ENCODE measurements at regions not wholly inside any gene's neighbourhood (a gene's known extent, or its start where the extent isn't known, plus 50 kb on each side); places are given as distances from the start of the nearest gene placed in this dataset.
A peak's percentile ranks its signal among the peaks of the same experiment; 100 is the strongest.
"Not testable (repeated sequence)": the region's sequence is repeated elsewhere in the genome, so short reads cannot be mapped to it uniquely, and the experiment has no call there.

DNA sequence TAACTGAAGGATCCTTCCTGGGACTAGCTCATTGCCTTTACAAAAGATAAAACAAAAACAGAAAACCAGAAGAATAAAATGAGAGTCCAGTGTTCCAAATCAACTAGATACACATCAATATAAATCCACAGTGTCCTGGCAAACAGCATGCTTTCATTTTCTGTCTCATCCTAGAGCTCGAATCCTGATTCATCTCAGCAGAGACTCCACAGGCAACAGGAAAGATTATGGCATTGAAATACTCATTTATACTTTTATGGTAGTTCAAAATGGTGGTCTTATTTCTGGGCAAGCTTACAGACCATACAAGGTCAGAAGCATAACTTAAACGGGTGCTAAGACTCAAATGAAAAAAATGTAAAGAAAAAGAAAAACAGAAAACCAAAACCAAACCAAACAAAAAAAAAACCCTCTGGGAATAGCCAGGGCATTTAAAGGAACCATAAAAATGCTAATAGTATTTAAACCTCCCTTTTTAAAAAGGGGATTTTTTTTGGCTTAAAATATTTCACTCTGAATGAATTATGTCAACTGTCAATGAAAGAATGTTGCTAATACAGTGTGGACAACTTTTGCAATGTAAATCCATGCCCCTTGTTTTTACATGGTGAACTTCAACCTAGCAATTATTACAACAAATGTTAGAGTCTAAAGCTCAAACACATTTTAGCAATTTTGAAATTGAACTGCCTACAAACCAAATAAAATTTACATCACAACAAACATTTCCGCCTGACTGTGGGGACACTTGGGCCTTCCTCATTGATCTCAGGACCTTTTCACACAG, 57.9 kb downstream of the GPR101 start:
- DNase-seq, result no peak

DNA sequence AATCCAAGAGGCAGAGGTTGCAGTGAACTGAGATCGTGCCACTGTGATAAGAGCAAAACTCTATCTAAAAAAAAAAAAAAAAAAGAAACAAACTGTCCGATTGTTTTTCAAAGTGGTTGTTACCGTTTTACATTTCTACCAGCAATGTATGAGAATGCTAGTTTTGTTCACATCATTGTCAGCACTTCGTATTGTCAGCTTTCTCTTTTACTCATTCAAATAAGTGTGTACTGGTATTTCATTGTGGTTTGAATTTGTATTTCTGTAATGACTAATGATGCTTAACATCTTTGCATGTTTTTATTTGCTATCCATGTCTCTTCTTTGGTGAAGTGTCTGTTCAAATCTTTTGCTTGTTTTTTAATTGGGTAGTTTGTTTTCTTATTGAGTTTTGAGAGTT, 65.8 kb downstream of the GPR101 start:
- no peak for DNase-seq

- DNase-seq, result no peak
These were observed 69.8 kb downstream of the GPR101 start for GRCh38 chrX:136963973-136964372.

DNA sequence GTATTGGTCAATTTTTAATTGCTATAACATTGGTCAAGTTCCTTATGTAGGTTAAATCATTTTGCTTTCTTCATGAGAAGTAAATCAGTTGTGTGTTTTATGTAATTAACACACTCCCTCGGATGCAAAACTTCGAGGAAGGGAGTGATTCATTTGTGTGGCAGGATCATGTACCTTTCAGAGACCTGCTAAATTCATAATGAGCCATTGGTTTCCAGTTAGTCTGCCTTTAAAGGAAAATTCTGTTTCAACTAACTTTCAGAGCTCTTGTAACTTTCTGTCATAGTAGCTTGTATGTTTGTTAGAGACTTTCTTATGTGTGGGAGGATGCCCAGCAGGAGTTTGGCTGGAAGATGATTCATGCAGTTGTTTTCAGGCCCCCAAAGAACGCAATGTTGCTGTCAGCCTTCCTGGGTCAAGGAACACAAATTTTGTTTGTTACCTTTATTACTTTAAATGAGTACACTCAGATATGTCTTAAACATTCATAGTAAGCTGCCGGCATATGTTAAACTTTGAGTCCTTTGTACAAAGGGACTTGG, 72.1 kb downstream of the GPR101 start:
- no peak for DNase-seq

DNA sequence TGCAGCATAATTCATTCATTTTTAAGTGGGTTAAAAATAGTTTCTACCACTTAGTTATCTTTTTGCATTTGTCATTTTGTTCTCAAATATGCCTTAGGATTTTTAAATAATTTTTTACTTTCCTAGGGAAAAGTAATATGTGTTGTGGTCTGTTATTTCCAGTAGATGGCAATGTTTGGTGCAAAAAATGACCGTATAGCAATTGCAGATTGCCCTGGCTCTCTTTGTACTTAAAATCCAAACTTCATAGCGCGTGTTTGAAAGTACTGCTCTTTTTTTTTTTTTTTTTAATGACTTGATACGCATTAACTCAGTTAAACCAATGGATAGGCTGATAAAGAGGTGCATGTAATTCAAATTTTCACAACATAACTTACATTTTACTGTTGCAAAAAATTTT, 74.4 kb upstream of the RBMX start:
- DNase-seq, result no peak

DNA sequence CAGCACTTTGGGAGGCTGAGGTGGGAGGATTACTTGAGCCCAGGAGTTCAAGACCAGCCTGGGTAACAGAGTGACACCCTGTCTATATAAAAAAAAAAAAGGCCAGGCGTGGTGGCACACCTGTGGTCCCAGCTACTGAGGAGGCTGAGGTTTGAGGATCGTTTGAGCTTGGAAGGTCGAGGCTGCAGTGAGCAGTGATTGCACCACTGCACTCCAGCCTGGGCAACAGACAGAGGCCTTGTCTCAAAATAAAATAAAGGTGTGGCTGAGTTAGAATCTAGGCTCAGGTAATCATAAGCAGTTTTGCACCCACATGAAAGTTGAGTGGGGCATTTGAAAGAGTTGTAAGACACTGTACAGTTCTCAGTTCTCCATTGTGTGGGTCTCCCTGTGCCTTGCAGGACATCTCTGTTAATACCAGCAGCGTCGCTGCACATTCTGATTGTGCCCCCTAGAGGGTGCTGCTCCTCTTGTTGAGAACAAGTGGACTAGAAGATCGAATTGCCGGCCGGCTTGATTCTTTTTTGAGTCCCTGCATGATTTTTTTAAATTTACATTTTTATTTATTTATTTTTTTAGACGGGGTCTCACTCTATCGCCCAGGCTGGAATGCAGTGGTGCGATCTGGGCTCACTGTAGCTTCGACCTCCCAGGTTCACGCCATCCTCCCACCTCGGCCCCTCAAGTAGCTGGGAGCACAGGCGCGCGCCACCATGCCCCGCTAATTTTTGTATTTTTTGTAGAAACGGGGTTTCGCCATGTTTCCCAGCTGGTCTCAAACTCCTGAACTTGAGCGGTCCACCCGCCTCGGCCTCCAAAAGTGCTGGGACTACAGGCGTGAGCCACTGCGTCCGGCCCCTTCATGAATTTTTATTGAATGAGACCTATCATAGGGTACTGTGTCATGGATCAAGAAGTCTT, 73.6 kb upstream of the RBMX start:
- peak; percentile 73 for DNase-seq

GRCh38 chrX:136950211-136950610, 69.7 kb upstream of the RBMX start:
- DNase-seq, result no peak

DNA sequence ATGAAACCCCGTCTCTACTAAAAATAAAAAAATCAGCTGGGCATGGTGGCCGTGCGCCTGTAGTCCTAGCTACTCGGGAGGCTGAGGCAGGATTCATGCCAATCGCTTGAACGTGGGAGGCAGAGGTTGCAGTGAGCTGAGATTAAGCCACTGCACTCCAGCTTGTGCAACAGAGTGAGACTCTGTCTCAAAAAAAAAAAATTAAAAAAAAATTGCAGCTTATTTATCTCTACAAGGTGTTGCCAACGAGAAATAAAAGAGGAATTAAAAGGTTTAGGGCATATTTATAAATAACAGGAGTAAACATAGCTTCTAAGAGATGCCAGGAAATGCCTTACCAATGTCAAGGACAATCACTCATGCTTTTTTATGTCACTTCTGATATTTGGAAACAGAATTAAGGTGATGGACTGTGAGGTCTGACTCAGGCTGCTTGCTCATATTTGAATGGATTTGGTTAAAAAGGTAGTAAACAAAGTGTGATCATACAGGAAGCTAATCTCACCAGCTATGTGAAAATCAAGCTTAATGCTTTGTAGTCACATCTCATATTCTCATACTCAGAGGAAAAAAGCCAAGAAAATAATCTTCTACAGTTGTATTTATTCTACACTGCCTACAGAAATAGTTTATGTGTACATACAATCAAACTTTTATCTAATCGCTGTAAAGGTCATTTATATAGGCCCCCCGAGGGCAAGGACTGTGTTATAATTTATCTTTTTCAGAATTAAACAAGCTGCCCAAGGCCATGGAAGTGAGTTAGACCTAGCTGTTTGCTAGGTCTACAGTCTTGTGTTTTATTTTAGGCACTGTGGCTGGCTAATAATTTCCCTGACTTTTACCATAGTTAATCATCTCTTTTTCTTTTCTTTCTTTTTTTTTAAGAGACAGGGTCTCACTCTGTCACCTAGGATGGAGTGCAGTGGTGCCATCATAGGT, 61.1 kb upstream of the RBMX start:
- DNase-seq, result no peak

DNA sequence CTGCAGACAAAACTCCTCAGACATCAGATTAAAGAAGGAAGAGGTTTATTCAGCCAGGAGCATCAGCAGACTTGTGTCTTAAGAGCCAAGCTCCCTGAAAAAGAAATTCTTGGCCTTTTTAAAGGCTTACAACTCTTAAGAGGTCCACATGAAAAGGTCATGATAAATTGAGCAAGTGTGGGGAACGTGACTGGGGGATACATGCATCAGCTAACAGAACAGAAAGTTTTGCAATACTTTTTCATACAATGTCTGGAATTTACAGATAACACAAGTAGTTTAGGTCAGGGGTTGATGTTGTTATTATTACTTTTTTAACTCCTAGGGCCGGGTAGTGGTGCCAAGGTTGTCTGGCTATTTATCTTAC, 55.6 kb upstream of the RBMX start:
- DNase-seq, result no peak

- DNase-seq, result not testable (repeated sequence)
These were observed 55.1 kb upstream of the RBMX start for GRCh38 chrX:136935533-136936182.

GRCh38 chrX:136934652-136935051, 54.1 kb upstream of the RBMX start:
- not testable (repeated sequence) for DNase-seq

- no peak for DNase-seq
These were observed 53.2 kb upstream of the RBMX start for GRCh38 chrX:136933611-136934145.

DNA sequence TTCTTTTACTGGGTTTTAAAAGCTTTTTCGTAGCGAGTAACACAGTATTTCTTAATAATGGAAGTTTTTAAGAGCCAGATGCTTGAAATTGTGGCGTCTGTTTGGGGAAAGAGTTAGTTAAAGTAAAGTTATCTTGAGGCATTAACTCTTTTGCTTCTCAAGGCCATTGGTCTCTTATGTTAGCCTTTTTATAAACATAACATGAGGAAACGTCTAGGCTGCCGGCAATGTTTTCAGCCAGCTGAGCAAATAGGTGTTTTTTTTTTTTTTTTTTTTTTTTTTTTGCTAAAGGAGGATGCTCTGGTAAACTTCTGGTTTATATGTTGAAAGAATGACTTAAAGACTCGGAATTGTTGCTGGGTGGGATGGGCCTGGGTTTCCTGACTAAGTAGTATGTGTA, 51.1 kb upstream of the RBMX start:
- DNase-seq, result no peak
